SK-N-SH treated with all-trans-retinoic acid at 6 μM for 48 hours (cell line): ENCODE measurements at regions not wholly inside any gene's neighbourhood (a gene's known extent, or its start where the extent isn't known, plus 50 kb on each side); places are given as distances from the start of the nearest gene placed in this dataset.
"Not testable (repeated sequence)": the region's sequence is repeated elsewhere in the genome, so short reads cannot be mapped to it uniquely, and the experiment has no call there.

Source experiments
- ATAC-seq: fragments of 200-7000 bp; cut with Tn5 transposase; 3 replicates; pipeline ENCODE4 v1.9.1; 2020; ENCODE audit warnings: mild to moderate bottlenecking, moderate library complexity
- ARNTL ChIP-seq: fragments of 450-650 bp; formaldehyde crosslinking; IDR thresholded peaks from 2 replicates; pipeline ENCODE4 v1.5.0; 2020; ENCODE audit warnings: low read depth, mild to moderate bottlenecking, moderate library complexity, borderline replicate concordance
- CSDC2 ChIP-seq: fragments of 250-450 bp; sonication (Bioruptor Pico); IDR thresholded peaks from 2 replicates; pipeline ENCODE4 v1.5.0; 2020; ENCODE audit warnings: mild to moderate bottlenecking, moderate library complexity
- ESRRG ChIP-seq: fragments of 250-450 bp; sonication (Bioruptor Pico); IDR thresholded peaks from 2 replicates; pipeline ENCODE4 v1.6.1; 2021; ENCODE audit warnings: mild to moderate bottlenecking
- GLIS3 ChIP-seq: fragments of 250-450 bp; sonication (Bioruptor Pico); IDR thresholded peaks from 2 replicates; pipeline ENCODE4 v1.5.0; 2020; ENCODE audit warnings: mild to moderate bottlenecking, moderate library complexity
- ISL1 ChIP-seq: fragments of 250-450 bp; sonication (Bioruptor Pico); IDR thresholded peaks from 2 replicates; pipeline ENCODE4 v2.1.2; 2022; ENCODE audit warnings: mild to moderate bottlenecking, moderate library complexity
- SNAI2 ChIP-seq: fragments of 250-450 bp; sonication (Bioruptor Pico); IDR thresholded peaks from 2 replicates; pipeline ENCODE4 v1.5.0; 2020; ENCODE audit warnings: mild to moderate bottlenecking, moderate library complexity
- TCF4 ChIP-seq: fragments of 250-450 bp; sonication (Bioruptor Pico); IDR thresholded peaks from 2 replicates; pipeline ENCODE4 v1.8.0; 2021; ENCODE audit warnings: mild to moderate bottlenecking, moderate library complexity, borderline replicate concordance
- TOX ChIP-seq: fragments of 250-450 bp; sonication (Bioruptor Pico); IDR thresholded peaks from 2 replicates; pipeline ENCODE4 v1.8.0; 2021; ENCODE audit warnings: mild to moderate bottlenecking, moderate library complexity, borderline replicate concordance
- ZC3H10 ChIP-seq: fragments of 250-450 bp; sonication (Bioruptor Pico); IDR thresholded peaks from 2 replicates; pipeline ENCODE4 v1.5.1; 2021; ENCODE audit warnings: mild to moderate bottlenecking, moderate library complexity
- ZFP30 ChIP-seq: fragments of 450-650 bp; formaldehyde crosslinking; IDR thresholded peaks from 2 replicates; pipeline ENCODE4 v1.5.0; 2022; ENCODE audit warnings: mild to moderate bottlenecking, moderate library complexity
- ZNF70 ChIP-seq: fragments of 450-650 bp; formaldehyde crosslinking; IDR thresholded peaks from 2 replicates; pipeline ENCODE4 v1.5.0; 2020; ENCODE audit warnings: mild to moderate bottlenecking, moderate library complexity
- ZNF8 ChIP-seq: fragments of 450-650 bp; formaldehyde crosslinking; IDR thresholded peaks from 2 replicates; pipeline ENCODE4 v1.5.0; 2020; ENCODE audit warnings: mild to moderate bottlenecking, moderate library complexity
- TF ChIP-seq, protein P1 (sequence below): fragments of 250-450 bp; sonication (Bioruptor Pico); IDR thresholded peaks from 2 replicates; pipeline ENCODE4 v1.8.0; 2020; ENCODE audit warnings: mild to moderate bottlenecking, moderate library complexity, borderline replicate concordance
- TF ChIP-seq, protein P2 (sequence below): fragments of 250-450 bp; sonication (Bioruptor Pico); IDR thresholded peaks from 2 replicates; pipeline ENCODE4 v1.5.1; 2020; ENCODE audit warnings: low read depth, mild to moderate bottlenecking, moderate library complexity
- TF ChIP-seq, protein P3 (sequence below): fragments of 250-450 bp; sonication (Bioruptor Pico); IDR thresholded peaks from 2 replicates; pipeline ENCODE4 v1.5.1; 2021; ENCODE audit warnings: mild to moderate bottlenecking, moderate library complexity
- TF ChIP-seq, protein P4 (sequence below): fragments of 250-450 bp; sonication (Bioruptor Pico); IDR thresholded peaks from 2 replicates; pipeline ENCODE4 v1.8.0; 2021; ENCODE audit warnings: low read depth, mild to moderate bottlenecking, moderate library complexity, borderline replicate concordance
- TF ChIP-seq, protein P5 (sequence below): fragments of 250-450 bp; sonication (Bioruptor Pico); IDR thresholded peaks from 2 replicates; pipeline ENCODE4 v1.5.0; 2020; ENCODE audit warnings: mild to moderate bottlenecking, moderate library complexity

DNA sequence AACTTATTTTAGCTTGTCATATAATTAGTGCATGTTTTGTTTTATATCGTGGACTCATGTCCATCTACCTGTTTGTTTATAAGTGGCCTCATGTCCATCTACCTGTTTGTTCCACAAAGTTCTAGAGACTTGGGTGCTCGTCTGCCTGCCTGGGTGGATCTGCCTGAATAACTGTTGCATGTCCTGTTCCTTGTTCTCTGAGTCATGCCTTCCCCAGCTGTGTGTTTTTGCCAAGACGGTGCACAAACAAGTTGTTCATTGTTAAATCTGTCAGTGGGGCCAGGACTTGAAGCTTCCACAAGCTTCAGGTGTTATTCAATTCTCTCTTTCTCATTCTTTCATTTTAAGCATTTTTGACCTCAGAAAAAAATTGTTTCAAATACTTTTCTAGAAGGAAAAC is 358.0 kb upstream of the CITED2 start:
- peak; percentile 85 for ATAC-seq
- TF ChIP-seq ZNF8 (CRISPR knock-in tag), result no peak
- no peak for TF ChIP-seq GLIS3 (CRISPR knock-in tag)
- TF ChIP-seq ZFP30 (CRISPR knock-in tag), result no peak
- no peak for TF ChIP-seq SNAI2
- TF ChIP-seq TOX (CRISPR knock-in tag), result no peak
- TF ChIP-seq TCF4 (CRISPR knock-in tag), result no peak
- TF ChIP-seq, protein P1, sequence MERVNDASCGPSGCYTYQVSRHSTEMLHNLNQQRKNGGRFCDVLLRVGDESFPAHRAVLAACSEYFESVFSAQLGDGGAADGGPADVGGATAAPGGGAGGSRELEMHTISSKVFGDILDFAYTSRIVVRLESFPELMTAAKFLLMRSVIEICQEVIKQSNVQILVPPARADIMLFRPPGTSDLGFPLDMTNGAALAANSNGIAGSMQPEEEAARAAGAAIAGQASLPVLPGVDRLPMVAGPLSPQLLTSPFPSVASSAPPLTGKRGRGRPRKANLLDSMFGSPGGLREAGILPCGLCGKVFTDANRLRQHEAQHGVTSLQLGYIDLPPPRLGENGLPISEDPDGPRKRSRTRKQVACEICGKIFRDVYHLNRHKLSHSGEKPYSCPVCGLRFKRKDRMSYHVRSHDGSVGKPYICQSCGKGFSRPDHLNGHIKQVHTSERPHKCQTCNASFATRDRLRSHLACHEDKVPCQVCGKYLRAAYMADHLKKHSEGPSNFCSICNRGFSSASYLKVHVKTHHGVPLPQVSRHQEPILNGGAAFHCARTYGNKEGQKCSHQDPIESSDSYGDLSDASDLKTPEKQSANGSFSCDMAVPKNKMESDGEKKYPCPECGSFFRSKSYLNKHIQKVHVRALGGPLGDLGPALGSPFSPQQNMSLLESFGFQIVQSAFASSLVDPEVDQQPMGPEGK (CRISPR knock-in tag), result no peak
- TF ChIP-seq ISL1 (CRISPR knock-in tag), result no peak
- TF ChIP-seq ESRRG, result no peak
- TF ChIP-seq, protein P2, sequence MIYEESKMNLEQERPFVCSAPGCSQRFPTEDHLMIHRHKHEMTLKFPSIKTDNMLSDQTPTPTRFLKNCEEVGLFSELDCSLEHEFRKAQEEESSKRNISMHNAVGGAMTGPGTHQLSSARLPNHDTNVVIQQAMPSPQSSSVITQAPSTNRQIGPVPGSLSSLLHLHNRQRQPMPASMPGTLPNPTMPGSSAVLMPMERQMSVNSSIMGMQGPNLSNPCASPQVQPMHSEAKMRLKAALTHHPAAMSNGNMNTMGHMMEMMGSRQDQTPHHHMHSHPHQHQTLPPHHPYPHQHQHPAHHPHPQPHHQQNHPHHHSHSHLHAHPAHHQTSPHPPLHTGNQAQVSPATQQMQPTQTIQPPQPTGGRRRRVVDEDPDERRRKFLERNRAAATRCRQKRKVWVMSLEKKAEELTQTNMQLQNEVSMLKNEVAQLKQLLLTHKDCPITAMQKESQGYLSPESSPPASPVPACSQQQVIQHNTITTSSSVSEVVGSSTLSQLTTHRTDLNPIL (CRISPR knock-in tag), result no peak
- TF ChIP-seq ZNF70 (CRISPR knock-in tag), result no peak
- TF ChIP-seq, protein P3, sequence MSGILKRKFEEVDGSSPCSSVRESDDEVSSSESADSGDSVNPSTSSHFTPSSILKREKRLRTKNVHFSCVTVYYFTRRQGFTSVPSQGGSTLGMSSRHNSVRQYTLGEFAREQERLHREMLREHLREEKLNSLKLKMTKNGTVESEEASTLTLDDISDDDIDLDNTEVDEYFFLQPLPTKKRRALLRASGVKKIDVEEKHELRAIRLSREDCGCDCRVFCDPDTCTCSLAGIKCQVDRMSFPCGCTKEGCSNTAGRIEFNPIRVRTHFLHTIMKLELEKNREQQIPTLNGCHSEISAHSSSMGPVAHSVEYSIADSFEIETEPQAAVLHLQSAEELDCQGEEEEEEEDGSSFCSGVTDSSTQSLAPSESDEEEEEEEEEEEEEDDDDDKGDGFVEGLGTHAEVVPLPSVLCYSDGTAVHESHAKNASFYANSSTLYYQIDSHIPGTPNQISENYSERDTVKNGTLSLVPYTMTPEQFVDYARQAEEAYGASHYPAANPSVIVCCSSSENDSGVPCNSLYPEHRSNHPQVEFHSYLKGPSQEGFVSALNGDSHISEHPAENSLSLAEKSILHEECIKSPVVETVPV, result no peak
- TF ChIP-seq, protein P4, sequence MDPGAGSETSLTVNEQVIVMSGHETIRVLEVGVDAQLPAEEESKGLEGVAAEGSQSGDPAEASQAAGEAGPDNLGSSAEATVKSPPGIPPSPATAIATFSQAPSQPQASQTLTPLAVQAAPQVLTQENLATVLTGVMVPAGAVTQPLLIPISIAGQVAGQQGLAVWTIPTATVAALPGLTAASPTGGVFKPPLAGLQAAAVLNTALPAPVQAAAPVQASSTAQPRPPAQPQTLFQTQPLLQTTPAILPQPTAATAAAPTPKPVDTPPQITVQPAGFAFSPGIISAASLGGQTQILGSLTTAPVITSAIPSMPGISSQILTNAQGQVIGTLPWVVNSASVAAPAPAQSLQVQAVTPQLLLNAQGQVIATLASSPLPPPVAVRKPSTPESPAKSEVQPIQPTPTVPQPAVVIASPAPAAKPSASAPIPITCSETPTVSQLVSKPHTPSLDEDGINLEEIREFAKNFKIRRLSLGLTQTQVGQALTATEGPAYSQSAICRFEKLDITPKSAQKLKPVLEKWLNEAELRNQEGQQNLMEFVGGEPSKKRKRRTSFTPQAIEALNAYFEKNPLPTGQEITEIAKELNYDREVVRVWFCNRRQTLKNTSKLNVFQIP (CRISPR knock-in tag), result no peak

DNA sequence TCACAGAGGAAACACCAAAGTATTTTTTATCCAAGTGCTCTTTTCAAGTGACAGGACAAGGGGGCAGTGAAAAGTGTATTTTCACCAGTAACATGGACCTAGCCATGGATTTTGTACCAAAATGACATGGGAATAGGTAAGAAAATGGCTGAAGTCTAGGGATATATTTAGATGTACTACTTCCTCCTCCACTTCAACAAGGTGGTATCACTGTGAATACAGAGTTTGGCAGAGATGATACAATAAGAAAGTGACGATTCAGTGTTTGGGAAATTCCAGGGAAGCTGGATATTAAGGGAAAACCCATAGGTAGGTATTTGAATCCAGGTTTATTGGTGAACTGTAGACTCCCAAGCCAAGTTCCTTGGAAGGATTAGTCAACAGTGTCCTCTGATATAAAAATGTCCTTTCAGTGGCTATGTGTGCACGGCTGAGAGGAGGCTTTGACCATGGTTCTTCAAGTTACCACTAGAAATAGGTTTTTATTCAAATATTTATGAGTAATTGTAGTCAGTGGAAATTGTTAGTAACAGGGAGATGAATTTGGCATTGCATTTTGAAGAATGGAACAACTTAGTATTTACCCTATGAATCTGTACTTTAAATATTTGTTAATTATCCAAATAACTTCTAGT is 356.0 kb upstream of the CITED2 start:
- no peak for ATAC-seq

DNA sequence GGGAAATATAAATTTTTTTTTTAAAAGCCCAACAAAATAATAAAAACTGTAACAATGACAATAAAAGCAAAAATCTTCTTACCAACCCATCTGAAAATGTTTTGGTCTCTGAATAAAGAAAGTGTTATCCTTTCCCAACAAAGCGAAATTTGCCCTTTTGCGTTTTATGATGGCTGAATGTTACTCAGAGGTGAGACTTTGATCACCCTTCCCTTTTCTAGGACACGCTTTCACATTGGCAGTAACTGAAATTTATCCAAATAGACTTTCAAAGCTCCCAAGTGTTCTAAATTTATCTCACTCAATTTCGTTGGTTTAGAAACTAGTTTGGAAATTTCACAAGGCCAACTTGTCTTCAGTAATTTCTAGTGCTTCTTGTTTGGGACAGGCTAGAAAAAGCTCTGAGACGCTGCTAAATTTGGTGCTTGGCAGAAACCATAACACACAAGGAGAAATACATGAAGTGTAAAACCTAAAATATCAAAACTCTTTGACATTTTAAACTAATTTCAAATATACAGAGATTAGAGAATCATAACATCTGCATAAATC is 354.5 kb upstream of the CITED2 start:
- no peak for ATAC-seq

More for the DNA sequence above, 356.0 kb upstream of the CITED2 start:
- no peak for TF ChIP-seq CSDC2
- no peak for TF ChIP-seq GLIS3 (CRISPR knock-in tag)
- TF ChIP-seq, protein P5, sequence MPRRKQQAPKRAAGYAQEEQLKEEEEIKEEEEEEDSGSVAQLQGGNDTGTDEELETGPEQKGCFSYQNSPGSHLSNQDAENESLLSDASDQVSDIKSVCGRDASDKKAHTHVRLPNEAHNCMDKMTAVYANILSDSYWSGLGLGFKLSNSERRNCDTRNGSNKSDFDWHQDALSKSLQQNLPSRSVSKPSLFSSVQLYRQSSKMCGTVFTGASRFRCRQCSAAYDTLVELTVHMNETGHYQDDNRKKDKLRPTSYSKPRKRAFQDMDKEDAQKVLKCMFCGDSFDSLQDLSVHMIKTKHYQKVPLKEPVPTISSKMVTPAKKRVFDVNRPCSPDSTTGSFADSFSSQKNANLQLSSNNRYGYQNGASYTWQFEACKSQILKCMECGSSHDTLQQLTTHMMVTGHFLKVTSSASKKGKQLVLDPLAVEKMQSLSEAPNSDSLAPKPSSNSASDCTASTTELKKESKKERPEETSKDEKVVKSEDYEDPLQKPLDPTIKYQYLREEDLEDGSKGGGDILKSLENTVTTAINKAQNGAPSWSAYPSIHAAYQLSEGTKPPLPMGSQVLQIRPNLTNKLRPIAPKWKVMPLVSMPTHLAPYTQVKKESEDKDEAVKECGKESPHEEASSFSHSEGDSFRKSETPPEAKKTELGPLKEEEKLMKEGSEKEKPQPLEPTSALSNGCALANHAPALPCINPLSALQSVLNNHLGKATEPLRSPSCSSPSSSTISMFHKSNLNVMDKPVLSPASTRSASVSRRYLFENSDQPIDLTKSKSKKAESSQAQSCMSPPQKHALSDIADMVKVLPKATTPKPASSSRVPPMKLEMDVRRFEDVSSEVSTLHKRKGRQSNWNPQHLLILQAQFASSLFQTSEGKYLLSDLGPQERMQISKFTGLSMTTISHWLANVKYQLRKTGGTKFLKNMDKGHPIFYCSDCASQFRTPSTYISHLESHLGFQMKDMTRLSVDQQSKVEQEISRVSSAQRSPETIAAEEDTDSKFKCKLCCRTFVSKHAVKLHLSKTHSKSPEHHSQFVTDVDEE (CRISPR knock-in tag), result no peak
- TF ChIP-seq ZC3H10, result no peak
- TF ChIP-seq ARNTL (CRISPR knock-in tag), result no peak

DNA sequence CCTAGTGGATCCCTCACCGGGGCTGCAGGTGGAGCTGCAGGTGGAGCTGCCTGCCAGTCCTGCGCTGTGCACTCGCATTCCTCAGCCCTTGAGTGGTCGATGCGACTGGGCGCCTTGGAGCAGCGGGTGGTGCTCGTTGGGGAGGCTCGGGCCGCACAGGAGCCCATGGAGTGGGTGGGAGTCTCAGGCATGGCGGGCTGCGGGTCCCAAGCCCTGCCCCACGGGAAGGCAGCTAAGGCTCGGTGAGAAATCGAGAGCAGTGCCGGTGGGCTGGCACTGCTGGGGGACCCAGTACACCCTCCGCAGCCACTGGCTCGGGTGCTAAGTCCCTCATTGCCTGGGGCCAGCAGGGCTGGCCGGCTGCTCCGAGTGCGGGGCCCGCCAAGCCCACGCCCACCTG is 351.8 kb upstream of the CITED2 start:
- ATAC-seq, result not testable (repeated sequence)

More for the DNA sequence above, 354.5 kb upstream of the CITED2 start:
- TF ChIP-seq, protein P5 (CRISPR knock-in tag), result no peak
- TF ChIP-seq ESRRG (no peak), ZNF8 (CRISPR knock-in tag) (no peak), TCF4 (CRISPR knock-in tag) (no peak), TOX (CRISPR knock-in tag) (no peak)
- TF ChIP-seq, protein P3, result no peak
